NCI-H1417 (cell line): ENCODE measurements at regions not wholly inside any gene's neighbourhood (a gene's known extent, or its start where the extent isn't known, plus 50 kb on each side); places are given as distances from the start of the nearest gene placed in this dataset.
"Not testable (repeated sequence)": the region's sequence is repeated elsewhere in the genome, so short reads cannot be mapped to it uniquely, and the experiment has no call there.

ENCODE experiments used
- DNase-seq, 3 experiments: peaks; one replicate each; lab custom pipeline; 2025; lab: John Stamatoyannopoulos, UW

- no peak for DNase-seq
Measured at GRCh38 chr3:96483781-96484180, 330.6 kb upstream of the EPHA6 start.

GRCh38 chr3:96488708-96489107 is 325.7 kb upstream of the EPHA6 start:
- no peak for DNase-seq

- no peak for DNase-seq
Measured at GRCh38 chr3:96491023-96491422, 323.4 kb upstream of the EPHA6 start.

GRCh38 chr3:96491868-96492267 is 322.5 kb upstream of the EPHA6 start:
- DNase-seq = no peak

GRCh38 chr3:96510334-96510733 is 304.1 kb upstream of the EPHA6 start:
- no peak for DNase-seq

- no peak for DNase-seq
Measured at GRCh38 chr3:96537165-96537564, 277.2 kb upstream of the EPHA6 start.

GRCh38 chr3:96538186-96538585 is 276.2 kb upstream of the EPHA6 start:
- no peak for DNase-seq

GRCh38 chr3:96548073-96548472 is 266.3 kb upstream of the EPHA6 start:
- DNase-seq = peak in 1 of 3 experiments; percentile 31

- DNase-seq = no peak
Measured at GRCh38 chr3:96576935-96577334, 237.5 kb upstream of the EPHA6 start.

- no peak for DNase-seq
Measured at GRCh38 chr3:96584066-96584465, 230.3 kb upstream of the EPHA6 start.

- not testable (repeated sequence) for DNase-seq
Measured at GRCh38 chr3:96606865-96607264, 207.5 kb upstream of the EPHA6 start.

- peak in 1 of 3 experiments; percentile 18 for DNase-seq
Measured at GRCh38 chr3:96619475-96619874, 194.9 kb upstream of the EPHA6 start.

- DNase-seq = no peak
Measured at GRCh38 chr3:96622878-96623277, 191.5 kb upstream of the EPHA6 start.

- no peak for DNase-seq
Measured at GRCh38 chr3:96631050-96631449, 183.3 kb upstream of the EPHA6 start.

GRCh38 chr3:96646596-96646995 is 167.8 kb upstream of the EPHA6 start:
- DNase-seq = no peak

- DNase-seq = peak in 1 of 3 experiments; percentile 43
Measured at GRCh38 chr3:96657710-96658109, 156.7 kb upstream of the EPHA6 start.

GRCh38 chr3:96671861-96672595 is 142.4 kb upstream of the EPHA6 start:
- not testable (repeated sequence) for DNase-seq

- no peak for DNase-seq
Measured at GRCh38 chr3:96677156-96677555, 137.2 kb upstream of the EPHA6 start.

- DNase-seq = no peak
Measured at GRCh38 chr3:96678325-96678724, 136.1 kb upstream of the EPHA6 start.

GRCh38 chr3:96700322-96701315 is 113.8 kb upstream of the EPHA6 start:
- no peak for DNase-seq

GRCh38 chr3:96705895-96706294 is 108.5 kb upstream of the EPHA6 start:
- no peak for DNase-seq

GRCh38 chr3:96706509-96706908 is 107.9 kb upstream of the EPHA6 start:
- no peak for DNase-seq

GRCh38 chr3:96711816-96712215 is 102.6 kb upstream of the EPHA6 start:
- no peak for DNase-seq
